Endothelial cell of umbilical vein (primary cell): ENCODE measurements at regions not wholly inside any gene's neighbourhood (a gene's known extent, or its start where the extent isn't known, plus 50 kb on each side); places are given as distances from the start of the nearest gene placed in this dataset.

ENCODE experiments used
- BruUV-seq: library from RNA; stranded (reverse); fragments of 400-500 nt; replicated peaks from 2 replicates; lab custom pipeline; 2021; lab: Mats Ljungman, UMichigan
- CTCF ChIA-PET: fragments of 300-600, 350-600 bp; sonication (Branson Sonifier 250); formaldehyde crosslinking; loops from one replicate; lab custom pipeline; 2021; ENCODE audit warnings: antibody characterized with exemption, inconsistent platforms; lab: Charles Lee
- POLR2A ChIA-PET: fragments of 300-600, 350-600 bp; sonication (Branson Sonifier 250); formaldehyde crosslinking; loops from one replicate; lab custom pipeline; 2021; ENCODE audit warnings: antibody characterized with exemption, inconsistent platforms; lab: Charles Lee
- DNase-seq: peaks from one replicate; pipeline ENCODE4 v3.0.0-alpha.2; 2011; ENCODE audit warnings: low read depth, low spot score
- FAIRE-seq: peaks from 2 replicates; lab custom pipeline; 2011; peaks lifted over from hg19 to GRCh38; lab: Jason Lieb, UNC
- H2AFZ ChIP-seq: 2 replicates; pipeline ENCODE4 v1.6.0; 2012; ENCODE audit warnings: low read depth, low read length, control low read depth, inconsistent platforms
- H3K27ac ChIP-seq: 2 replicates; pipeline ENCODE4 v1.5.1; 2011; ENCODE audit warnings: low read depth, mild to moderate bottlenecking, control low read depth, low read length, moderate library complexity; ENCODE audit not compliant: insufficient read depth
- H3K27me3 ChIP-seq, 2 experiments: 2 replicates each; pipeline versions ENCODE4 v1.6.0 to v1.6.1; 2011; ENCODE audit warnings: low read length in 2 of 2, mixed read lengths in 1 of 2; ENCODE audit not compliant: control insufficient read depth in 2 of 2, insufficient read depth in 2 of 2
- H3K36me3 ChIP-seq, 2 experiments: 2 replicates in 1 of 2; 3 replicates in 1 of 2; pipeline ENCODE4 v1.5.1; 2011; ENCODE audit warnings: low read length in 2 of 2, mild to moderate bottlenecking in 1 of 2, moderate library complexity in 1 of 2; ENCODE audit not compliant: control insufficient read depth in 2 of 2, insufficient read depth in 2 of 2; ENCODE audit errors: extremely low read depth in 1 of 2
- H3K4me1 ChIP-seq: 3 replicates; pipeline ENCODE4 v1.5.1; 2011; ENCODE audit warnings: mild to moderate bottlenecking, low read length; ENCODE audit not compliant: control insufficient read depth, insufficient read depth; ENCODE audit errors: extremely low read depth
- H3K4me2 ChIP-seq: 2 replicates; pipeline ENCODE4 v1.6.1; 2011; ENCODE audit warnings: low read length, control low read depth, mixed read lengths; ENCODE audit not compliant: insufficient read depth
- H3K4me3 ChIP-seq, 3 experiments: fragments of 200-600 bp in 1 of 3; sonication (generic), shearing (Covaris generic) in 1 of 3; replicated peaks in 1 of 3; 2 replicates each; pipeline ENCODE4 v1.5.1; 2011 to 2016; ENCODE audit warnings: control low read depth in 3 of 3, low read length in 3 of 3, mild to moderate bottlenecking in 2 of 3, inconsistent platforms in 1 of 3, low read depth in 1 of 3, moderate library complexity in 1 of 3; ENCODE audit not compliant: insufficient read depth in 1 of 3
- H3K79me2 ChIP-seq: 2 replicates; pipeline ENCODE4 v1.6.0; 2012; ENCODE audit warnings: low read length, inconsistent platforms; ENCODE audit not compliant: control insufficient read depth, insufficient read depth
- H3K9ac ChIP-seq: replicated peaks from 2 replicates; pipeline ENCODE3; 2011; ENCODE audit warnings: low read length, control low read depth; ENCODE audit not compliant: insufficient read depth; ENCODE audit errors: extremely low read depth
- H3K9me1 ChIP-seq: replicated peaks from 3 replicates; pipeline ENCODE4 v1.6.0; 2011; ENCODE audit warnings: mild to moderate bottlenecking, low read length; ENCODE audit not compliant: control insufficient read depth, insufficient read depth; ENCODE audit errors: extremely low read depth
- H3K9me3 ChIP-seq: replicated peaks from 2 replicates; pipeline ENCODE4 v1.5.1; 2012; ENCODE audit warnings: low read length, inconsistent platforms; ENCODE audit not compliant: control insufficient read depth, insufficient read depth
- H4K20me1 ChIP-seq: replicated peaks from 2 replicates; pipeline ENCODE3; 2011; ENCODE audit warnings: mild to moderate bottlenecking, low read length; ENCODE audit not compliant: control insufficient read depth, insufficient read depth; ENCODE audit errors: extremely low read depth
- CTCF ChIP-seq, 2 donors: IDR thresholded peaks; 1 replicate in 1 of 2; 2 replicates in 1 of 2; pipeline ENCODE4 v1.5.1; 2011; ENCODE audit warnings: low read length in 2 of 2, mild to moderate bottlenecking in 2 of 2, moderate library complexity in 2 of 2, control low read depth in 1 of 2, inconsistent platforms in 1 of 2, low read depth in 1 of 2; ENCODE audit not compliant: insufficient read depth in 1 of 2; ENCODE audit errors: extremely low read depth in 1 of 2
- EZH2 ChIP-seq: IDR thresholded peaks from 2 replicates; pipeline ENCODE4 v1.6.1; 2012; ENCODE audit warnings: borderline replicate concordance, low read depth, mild to moderate bottlenecking, moderate library complexity, low read length, inconsistent platforms; ENCODE audit not compliant: severe bottlenecking
- FOS ChIP-seq: IDR thresholded peaks from 2 replicates; pipeline ENCODE4 v1.6.1; 2011; ENCODE audit warnings: mild to moderate bottlenecking, low read length, moderate library complexity, borderline replicate concordance; ENCODE audit not compliant: insufficient read depth
- GATA2 ChIP-seq: IDR thresholded peaks from 2 replicates; pipeline ENCODE4 v1.7.0; 2011; ENCODE audit warnings: low read depth, mild to moderate bottlenecking, moderate library complexity, mixed read lengths, low read length; ENCODE audit not compliant: insufficient read length, insufficient read depth
- JUN ChIP-seq: IDR thresholded peaks from 2 replicates; pipeline ENCODE4 v1.6.1; 2011; ENCODE audit warnings: borderline replicate concordance, low read depth; ENCODE audit not compliant: insufficient read length, insufficient read depth
- MYC ChIP-seq: IDR thresholded peaks from one replicate; pipeline ENCODE4 v1.6.1; 2011; ENCODE audit warnings: mild to moderate bottlenecking, low read depth, low read length
- POLR2A ChIP-seq: IDR thresholded peaks from 2 replicates; pipeline ENCODE4 v1.6.1; 2012; ENCODE audit warnings: low read depth, mild to moderate bottlenecking, control low read depth, low read length
- POLR2AphosphoS5 ChIP-seq: IDR thresholded peaks from 2 replicates; pipeline ENCODE4 v1.6.1; 2012; ENCODE audit warnings: low read depth, mild to moderate bottlenecking, control low read depth, low read length, moderate library complexity; ENCODE audit not compliant: insufficient read depth
- dilution Hi-C: fragments of 300-500 bp; cut with MboI; formaldehyde crosslinking; loops from one replicate; pipeline ENCODE4 v1.15.0; 2019; ENCODE audit warnings: low sequenced_read_pairs; ENCODE audit not compliant: extremely low pct_ligation_motif_present
- intact Hi-C: fragments of 100-400 bp; cut with micrococcal nuclease; formaldehyde crosslinking; loops from one replicate; pipeline ENCODE4 v1.10.0; 2022
- TF ChIP-seq, protein P1 (sequence below): IDR thresholded peaks from 2 replicates; pipeline ENCODE4 v1.6.1; 2011; ENCODE audit not compliant: insufficient read depth, insufficient read length

GRCh38 chr13:69296130-69296529 is 811.5 kb upstream of the ATXN8OS start:
- no TSS peak for BruUV-seq
- Histone ChIP-seq H3K27ac (no peak overlapping the region), H3K79me2 (no peaks in the 10 kb centered on the region), H3K9me1 (no peaks in the 10 kb centered on the region), H3K9ac (no peak overlapping the region), H3K4me1 (no peaks in the 10 kb centered on the region), H3K36me3 (no peaks in the 10 kb centered on the region), H2AFZ (no peak overlapping the region), H3K4me2 (no peak overlapping the region), H4K20me1 (no peaks in the 10 kb centered on the region), H3K9me3 (no peaks in the 10 kb centered on the region), H3K27me3 (no peaks in the 10 kb centered on the region), H3K4me3 (no peak overlapping the region)
- dilution Hi-C loops = no loop called here
- DNase-seq (no peak), FAIRE-seq (no peak)
- ChIA-PET CTCF (no interaction called here), POLR2A (no interaction called here)
- TF ChIP-seq, protein P1, sequence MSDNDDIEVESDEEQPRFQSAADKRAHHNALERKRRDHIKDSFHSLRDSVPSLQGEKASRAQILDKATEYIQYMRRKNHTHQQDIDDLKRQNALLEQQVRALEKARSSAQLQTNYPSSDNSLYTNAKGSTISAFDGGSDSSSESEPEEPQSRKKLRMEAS = no peak
- no peak for TF ChIP-seq POLR2AphosphoS5
- TF ChIP-seq CTCF (IDR thresholded peaks at IDR 0.05; ENCODE audit: extremely low read depth in 1 of 2, insufficient read depth in 1 of 2, low read depth in 1 of 2, low read length in 2 of 2) = no peak
- TF ChIP-seq POLR2A = no peak
- no peak for TF ChIP-seq FOS
- TF ChIP-seq EZH2 = no peak
- TF ChIP-seq MYC = no peak
- TF ChIP-seq JUN = no peak
- TF ChIP-seq GATA2 = no peak
- intact Hi-C loops = no loop called here
